ENCODE measurements at regions not wholly inside any gene's neighbourhood (a gene's known extent, or its start where the extent isn't known, plus 50 kb on each side); places are given as distances from the start of the nearest gene placed in this dataset.
A peak's percentile ranks its signal among the peaks of the same experiment; 100 is the strongest.

GRCh38 chr18:11520536-11520935, 88.9 kb upstream of the SLC35G4 start:
- H3K9me3 ChIP-seq = no peaks in the 10 kb centered on the region
- in situ Hi-C loops (cut with MboI; ENCODE audit: low sequenced_read_pairs in 4 of 4) = loop anchor here in 1 of 4 donors (25.0 kb wide), 1 partner anchor 208 kb away; no protein-coding TSS in a partner anchor
- ATAC-seq = no peak
- TF ChIP-seq CTCF (IDR thresholded peaks at IDR 0.05 in 4 of 5, conservative IDR thresholded peaks at IDR 0.05 in 1 of 5) (no peak), POLR2A (IDR thresholded peaks at IDR 0.05) (no peak)
- no peaks in the 10 kb centered on the region for H3K4me1 ChIP-seq
- intact Hi-C loops (cut with DNase I; ENCODE audit: low total_unique reads) = no loop called here
- no peaks in the 10 kb centered on the region for H3K27me3 ChIP-seq
- H3K36me3 ChIP-seq = no peaks in the 10 kb centered on the region
- no peak overlapping the region for H3K4me3 ChIP-seq
- no peak for DNase-seq
- no peak overlapping the region for H3K27ac ChIP-seq

GRCh38 chr18:11518788-11519685, 90.4 kb upstream of the SLC35G4 start:
- no peak overlapping the region for H3K4me3 ChIP-seq
- ATAC-seq = peak in 1 of 2 donors; percentile 60
- no peaks in the 10 kb centered on the region for H3K9me3 ChIP-seq
- TF ChIP-seq CTCF (IDR thresholded peaks at IDR 0.05 in 4 of 5, conservative IDR thresholded peaks at IDR 0.05 in 1 of 5) (peak in 4 of 5 experiments; percentile 38 to 65 (median 39)), POLR2A (IDR thresholded peaks at IDR 0.05) (no peak)
- in situ Hi-C loops (cut with MboI; ENCODE audit: low sequenced_read_pairs in 4 of 4) (loop anchor here in 2 of 4 donors (10.0 to 25.0 kb wide), 2 partner anchors 207 to 344 kb away; no protein-coding TSS in a partner anchor), intact Hi-C loops (cut with DNase I; ENCODE audit: low total_unique reads) (loop anchor here (10.0 kb wide), 2 partner anchors 134 to 344 kb away; no protein-coding TSS in a partner anchor)
- H3K36me3 ChIP-seq = no peaks in the 10 kb centered on the region
- no peak overlapping the region for H3K27ac ChIP-seq
- H3K4me1 ChIP-seq = no peaks in the 10 kb centered on the region
- DNase-seq = no peak
- H3K27me3 ChIP-seq = no peaks in the 10 kb centered on the region

- intact Hi-C loops (cut with DNase I; ENCODE audit: low total_unique reads) = loop anchor here (10.0 kb wide), 2 partner anchors 133 to 343 kb away; no protein-coding TSS in a partner anchor
- ATAC-seq (no peak), DNase-seq (no peak)
- Histone ChIP-seq H3K27ac (no peak overlapping the region), H3K4me3 (no peak overlapping the region), H3K4me1 (peaks cover 0 to 10% of the 10 kb centered on the region in 2 donors), H3K36me3 (no peaks in the 10 kb centered on the region), H3K9me3 (no peaks in the 10 kb centered on the region), H3K27me3 (no peaks in the 10 kb centered on the region)
- no peak for TF ChIP-seq POLR2A (IDR thresholded peaks at IDR 0.05)
- no peak for TF ChIP-seq CTCF (IDR thresholded peaks at IDR 0.05 in 4 of 5, conservative IDR thresholded peaks at IDR 0.05 in 1 of 5)
- in situ Hi-C loops (cut with MboI; ENCODE audit: low sequenced_read_pairs in 4 of 4) = loop anchor here in 2 of 4 donors (10.0 to 25.0 kb wide), 2 partner anchors 205 to 343 kb away; no protein-coding TSS in a partner anchor
Measured at GRCh38 chr18:11517704-11518103, 91.7 kb upstream of the SLC35G4 start.

GRCh38 chr18:11516751-11517503, 92.5 kb upstream of the SLC35G4 start:
- Histone ChIP-seq H3K4me3 (no peak overlapping the region), H3K9me3 (no peaks in the 10 kb centered on the region), H3K27me3 (no peaks in the 10 kb centered on the region), H3K27ac (no peak overlapping the region), H3K36me3 (no peaks in the 10 kb centered on the region), H3K4me1 (peaks cover 7 to 16% of the 10 kb centered on the region in 2 donors)
- ATAC-seq (no peak), DNase-seq (no peak)
- TF ChIP-seq POLR2A (IDR thresholded peaks at IDR 0.05) (no peak), CTCF (IDR thresholded peaks at IDR 0.05 in 4 of 5, conservative IDR thresholded peaks at IDR 0.05 in 1 of 5) (no peak)
- in situ Hi-C loops (cut with MboI; ENCODE audit: low sequenced_read_pairs in 4 of 4) (loop anchor here in 2 of 4 donors (10.0 to 25.0 kb wide), 2 partner anchors 205 to 342 kb away; no protein-coding TSS in a partner anchor), intact Hi-C loops (cut with DNase I; ENCODE audit: low total_unique reads) (loop anchor here (10.0 kb wide), 2 partner anchors 132 to 342 kb away; no protein-coding TSS in a partner anchor)

All from gastrocnemius medialis (tissue), 4 donors.